ENCODE measurements at regions not wholly inside any gene's neighbourhood (a gene's known extent, or its start where the extent isn't known, plus 50 kb on each side); places are given as distances from the start of the nearest gene placed in this dataset.

DNA sequence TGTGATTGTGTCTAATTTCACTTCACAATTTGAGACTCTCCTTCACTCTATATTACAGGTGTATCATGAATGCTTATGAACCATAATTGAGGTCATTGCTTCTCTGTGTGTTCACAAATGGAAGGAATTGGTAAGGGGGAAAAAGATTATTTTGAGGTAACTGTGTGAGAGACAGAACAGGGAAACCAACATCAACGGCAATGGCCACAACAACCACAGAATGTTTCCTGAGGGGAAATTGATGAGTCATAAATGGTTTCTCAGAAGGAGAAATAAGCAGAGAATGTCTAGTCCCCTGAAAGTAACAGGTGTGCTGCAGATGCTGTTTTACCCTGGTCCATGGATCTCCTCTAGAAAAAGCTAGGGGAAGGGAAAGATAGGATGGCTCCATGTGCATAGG, 361.2 kb upstream of the GALNT5 start:
- TF ChIP-seq GATA2 (IDR thresholded peaks at IDR 0.05; ENCODE audit: low read depth, low read length) (no peak), GATA3 (IDR thresholded peaks at IDR 0.05; ENCODE audit: low read depth, low read length) (no peak)
